GM12874 (cell line): ENCODE measurements at regions not wholly inside any gene's neighbourhood (a gene's known extent, or its start where the extent isn't known, plus 50 kb on each side); places are given as distances from the start of the nearest gene placed in this dataset.

Source experiments
- CTCF ChIP-seq: IDR thresholded peaks from 2 replicates; pipeline ENCODE4 v1.5.1; 2011; ENCODE audit warnings: low read depth, mild to moderate bottlenecking, control low read depth, low read length, moderate library complexity; ENCODE audit not compliant: insufficient read depth

- TF ChIP-seq CTCF: no peak
These were observed 84.5 kb upstream of the ZNF469 start for GRCh38 chr16:88298181-88298832.

GRCh38 chr16:88298833-88299745 is 83.7 kb upstream of the ZNF469 start:
- no peak for TF ChIP-seq CTCF

- no peak for TF ChIP-seq CTCF
These were observed 82.9 kb upstream of the ZNF469 start for GRCh38 chr16:88299751-88300462.

- no peak for TF ChIP-seq CTCF
These were observed 82.3 kb upstream of the ZNF469 start for GRCh38 chr16:88300463-88300835.

GRCh38 chr16:88301431-88301830 is 81.3 kb upstream of the ZNF469 start:
- TF ChIP-seq CTCF: no peak

GRCh38 chr16:88301886-88302285 is 80.9 kb upstream of the ZNF469 start:
- no peak for TF ChIP-seq CTCF

GRCh38 chr16:88302666-88303065 is 80.1 kb upstream of the ZNF469 start:
- no peak for TF ChIP-seq CTCF
